ENCODE measurements at regions not wholly inside any gene's neighbourhood (a gene's known extent, or its start where the extent isn't known, plus 50 kb on each side); places are given as distances from the start of the nearest gene placed in this dataset.
"Not testable (repeated sequence)": the region's sequence is repeated elsewhere in the genome, so short reads cannot be mapped to it uniquely, and the experiment has no call there.

- no peak overlapping the region for H3K27ac Mint-ChIP-seq
- peaks cover 2% of the 10 kb centered on the region for H3K9me3 Mint-ChIP-seq
- no peak overlapping the region for H3K4me3 Mint-ChIP-seq
- POLR2A ChIA-PET, result no interaction called here
- ATAC-seq (ENCODE audit: low read depth) (no peak), DNase-seq (no peak)
- peaks cover 1% of the 10 kb centered on the region for H3K4me1 Mint-ChIP-seq
- peaks cover 4% of the 10 kb centered on the region for H3K27me3 Mint-ChIP-seq
- no peaks in the 10 kb centered on the region for H3K36me3 Mint-ChIP-seq
Observed at GRCh38 chr7:37598824-37599223, 84.7 kb upstream of the GPR141 start.

GRCh38 chr7:37601321-37601720 lies 82.2 kb upstream of the GPR141 start:
- Mint-ChIP-seq H3K36me3 (no peaks in the 10 kb centered on the region), H3K4me1 (peaks cover 1% of the 10 kb centered on the region), H3K9me3 (peaks cover 1% of the 10 kb centered on the region), H3K27me3 (peaks cover 2% of the 10 kb centered on the region), H3K27ac (no peak overlapping the region), H3K4me3 (no peak overlapping the region)
- POLR2A ChIA-PET, result no interaction called here
- DNase-seq (no peak), ATAC-seq (ENCODE audit: low read depth) (no peak)

- peaks cover 2% of the 10 kb centered on the region for H3K27me3 Mint-ChIP-seq
- POLR2A ChIA-PET, result no interaction called here
- DNase-seq (no peak), ATAC-seq (ENCODE audit: low read depth) (no peak)
- H3K4me3 Mint-ChIP-seq, result no peak overlapping the region
- no peaks in the 10 kb centered on the region for H3K36me3 Mint-ChIP-seq
- H3K27ac Mint-ChIP-seq, result no peak overlapping the region
- no peaks in the 10 kb centered on the region for H3K9me3 Mint-ChIP-seq
- H3K4me1 Mint-ChIP-seq, result peaks cover 1% of the 10 kb centered on the region
Observed at GRCh38 chr7:37604078-37604477, 79.5 kb upstream of the GPR141 start.

DNA sequence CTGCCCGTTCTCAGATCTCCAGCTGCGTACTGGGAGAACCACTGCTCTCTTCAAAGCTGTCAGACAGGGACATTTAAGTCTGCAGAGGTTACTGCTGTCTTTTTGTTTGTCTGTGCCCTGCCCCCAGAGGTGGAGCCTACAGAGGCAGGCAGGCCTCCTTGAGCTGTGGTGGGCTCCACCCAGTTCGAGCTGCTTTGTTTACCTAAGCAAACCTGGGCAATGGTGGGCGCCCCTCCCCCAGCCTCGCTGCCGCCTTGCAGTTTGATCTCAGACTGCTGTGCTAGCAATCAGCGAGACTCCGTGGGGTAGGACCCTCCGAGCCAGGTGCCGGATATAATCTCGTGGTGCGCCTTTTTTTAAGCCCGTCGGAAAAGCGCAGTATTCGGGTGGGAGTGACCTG lies 66.2 kb upstream of the GPR141 start:
- H3K4me1 Mint-ChIP-seq; DNase-seq; ATAC-seq (ENCODE audit: low read depth); H3K4me3 Mint-ChIP-seq; H3K9me3 Mint-ChIP-seq; POLR2A ChIA-PET; H3K27me3 Mint-ChIP-seq; H3K27ac Mint-ChIP-seq; H3K36me3 Mint-ChIP-seq: not testable (repeated sequence)

DNA sequence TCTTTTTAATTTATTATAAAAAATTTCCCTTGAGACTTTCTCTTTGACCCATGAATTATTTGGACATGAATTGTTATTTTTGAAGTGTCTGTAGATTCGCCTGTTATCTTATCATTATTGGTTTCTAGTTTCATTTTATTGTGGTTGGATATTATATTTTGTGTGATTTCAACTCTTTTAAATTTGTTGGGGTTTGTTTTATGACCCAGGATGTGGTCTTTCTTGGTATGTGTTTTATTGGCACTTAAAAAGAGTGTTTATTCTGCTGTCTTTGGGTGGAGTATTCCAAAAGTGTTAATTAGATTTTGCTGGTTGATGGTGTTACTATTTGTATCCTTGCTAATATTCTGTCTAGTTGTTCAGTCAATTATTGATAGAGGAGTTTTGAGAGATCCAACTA lies 50.5 kb upstream of the GPR141 start:
- DNase-seq (no peak), ATAC-seq (ENCODE audit: low read depth) (no peak)
- Mint-ChIP-seq H3K4me1 (peaks cover 5% of the 10 kb centered on the region), H3K27me3 (peaks cover 32% of the 10 kb centered on the region), H3K9me3 (peaks cover 4% of the 10 kb centered on the region), H3K4me3 (no peak overlapping the region), H3K27ac (no peak overlapping the region), H3K36me3 (no peaks in the 10 kb centered on the region)
- POLR2A ChIA-PET, result no interaction called here
